Fibroblast of peridontal ligament (primary cell): ENCODE measurements at regions not wholly inside any gene's neighbourhood (a gene's known extent, or its start where the extent isn't known, plus 50 kb on each side); places are given as distances from the start of the nearest gene placed in this dataset.
"Not testable (repeated sequence)": the region's sequence is repeated elsewhere in the genome, so short reads cannot be mapped to it uniquely, and the experiment has no call there.

ENCODE experiments used
- DNase-seq: peaks from one replicate; pipeline ENCODE4 v3.0.0-alpha.2; 2010; ENCODE audit errors: extremely low read depth

DNA sequence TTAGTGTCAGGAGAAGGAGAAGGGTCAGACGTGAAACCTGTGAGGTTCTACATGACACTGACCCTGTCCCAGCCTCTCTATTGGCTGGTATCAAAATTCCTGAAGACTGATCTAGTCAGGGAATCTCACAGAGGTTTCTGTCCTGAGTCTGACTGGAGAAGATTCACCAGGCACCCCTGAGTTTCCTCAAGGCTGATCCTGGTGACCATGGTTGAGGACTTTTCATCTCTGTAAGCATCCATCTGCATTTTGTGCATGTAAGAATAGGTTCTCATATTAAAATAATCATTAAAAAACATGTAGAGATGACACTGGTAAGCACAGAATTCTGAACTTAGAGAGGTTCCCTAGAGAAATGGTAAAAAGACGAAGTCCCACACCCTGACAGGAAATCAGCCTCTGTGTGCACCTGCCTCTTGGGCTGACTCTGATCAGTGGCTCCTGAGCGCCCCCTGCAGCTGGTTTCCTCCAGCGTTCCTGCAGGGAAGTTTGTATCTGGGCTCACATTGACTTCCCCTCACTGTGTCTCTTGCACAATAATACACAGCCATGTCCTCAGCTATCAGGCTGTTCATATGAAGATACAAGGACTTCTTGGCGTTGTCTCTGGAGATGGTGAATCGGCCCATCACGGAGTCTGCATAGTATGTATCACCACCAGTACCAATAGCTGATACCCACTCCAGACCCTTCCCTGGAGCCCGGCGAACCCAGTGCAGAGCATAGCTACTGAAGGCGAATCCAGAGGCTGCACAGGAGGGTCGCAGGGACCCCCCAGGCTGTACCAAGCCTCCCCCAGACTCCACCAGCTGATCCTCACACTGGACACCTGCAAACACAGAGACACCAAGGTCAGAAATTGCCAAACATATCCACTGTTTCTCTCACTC, 991.9 kb downstream of the TMEM121 start:
- DNase-seq, result no peak

DNA sequence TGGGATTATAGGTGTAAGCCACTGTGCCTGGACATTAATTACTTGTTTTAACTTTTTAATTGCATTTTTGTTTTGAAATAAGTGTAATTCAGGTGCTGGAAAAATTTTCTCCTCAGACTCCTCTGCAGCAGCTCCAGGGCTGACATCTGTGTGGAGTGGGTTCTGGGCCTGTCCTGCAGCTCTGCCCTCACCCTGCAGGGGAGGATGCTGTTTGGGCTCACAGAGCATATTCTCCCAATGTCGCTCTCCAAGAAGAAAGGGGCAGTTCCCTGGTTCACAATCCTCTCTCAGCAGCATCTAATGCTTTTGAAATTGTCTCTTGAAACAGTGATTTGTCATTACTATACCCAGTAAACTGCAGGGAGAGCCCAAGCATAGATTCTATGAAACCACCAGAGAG, 995.7 kb downstream of the TMEM121 start:
- DNase-seq, result not testable (repeated sequence)

GRCh38 chr14:106522990-106523389, 996.6 kb downstream of the TMEM121 start:
- no peak for DNase-seq

DNA sequence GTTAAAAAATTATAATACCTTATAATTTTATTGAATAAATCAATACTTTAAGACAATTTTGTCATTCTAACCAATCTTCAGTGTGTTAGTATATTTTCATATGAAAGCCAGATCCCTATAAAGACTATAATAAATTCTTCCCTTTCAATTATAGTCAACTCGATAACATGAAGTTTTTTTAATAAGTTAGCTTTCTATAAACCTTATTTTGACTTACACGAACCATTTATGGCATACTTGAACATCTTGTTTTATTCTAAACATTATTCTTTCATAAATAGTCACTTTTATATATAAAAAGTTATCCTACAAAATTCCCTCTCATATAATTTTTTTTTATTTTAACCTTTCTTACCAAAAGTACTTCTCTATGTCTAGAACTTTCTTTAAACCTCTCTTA, 1002.3 kb downstream of the TMEM121 start:
- DNase-seq, result no peak

DNA sequence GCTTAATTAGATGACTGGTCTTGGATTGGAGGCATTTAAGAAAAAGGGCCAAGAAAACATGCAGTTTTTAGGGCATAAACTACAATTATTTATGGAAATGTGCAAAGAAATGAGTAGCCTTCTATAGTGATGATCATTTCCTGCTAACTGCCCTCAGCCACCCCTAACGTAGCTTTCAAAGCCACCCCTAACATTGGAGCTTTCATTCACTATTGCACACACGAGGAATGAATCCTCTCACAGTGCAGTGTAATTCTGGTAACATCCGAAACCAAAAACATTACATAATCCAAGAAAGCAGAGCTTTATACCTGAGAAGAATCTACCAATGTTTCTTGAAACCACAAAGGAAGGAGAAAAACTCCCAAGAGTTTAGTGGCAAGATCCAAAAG, 1003.6 kb downstream of the TMEM121 start:
- no peak for DNase-seq

GRCh38 chr14:106530423-106531107, 1004.2 kb downstream of the TMEM121 start:
- no peak for DNase-seq

GRCh38 chr14:106537597-106537996, 1011.2 kb downstream of the TMEM121 start:
- DNase-seq, result not testable (repeated sequence)

DNA sequence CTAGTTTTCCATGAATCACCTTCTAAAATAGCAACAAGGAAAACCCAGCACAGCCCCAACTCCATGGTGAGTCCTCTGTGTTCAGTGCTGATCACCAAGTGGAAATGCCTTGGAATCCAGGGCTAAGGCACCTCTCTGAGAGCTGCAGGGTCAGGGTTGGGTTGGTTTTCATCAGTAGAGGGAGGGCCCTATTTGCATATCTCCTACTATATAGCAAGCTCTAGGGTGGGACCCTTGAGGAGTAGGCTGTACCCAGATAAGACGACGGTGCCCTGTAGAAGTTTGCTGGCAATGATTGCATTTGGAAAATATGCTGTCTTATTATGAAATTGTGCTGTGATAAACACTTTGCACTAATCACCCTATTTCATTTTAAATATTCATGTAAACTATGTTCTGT, 1011.8 kb downstream of the TMEM121 start:
- no peak for DNase-seq

DNA sequence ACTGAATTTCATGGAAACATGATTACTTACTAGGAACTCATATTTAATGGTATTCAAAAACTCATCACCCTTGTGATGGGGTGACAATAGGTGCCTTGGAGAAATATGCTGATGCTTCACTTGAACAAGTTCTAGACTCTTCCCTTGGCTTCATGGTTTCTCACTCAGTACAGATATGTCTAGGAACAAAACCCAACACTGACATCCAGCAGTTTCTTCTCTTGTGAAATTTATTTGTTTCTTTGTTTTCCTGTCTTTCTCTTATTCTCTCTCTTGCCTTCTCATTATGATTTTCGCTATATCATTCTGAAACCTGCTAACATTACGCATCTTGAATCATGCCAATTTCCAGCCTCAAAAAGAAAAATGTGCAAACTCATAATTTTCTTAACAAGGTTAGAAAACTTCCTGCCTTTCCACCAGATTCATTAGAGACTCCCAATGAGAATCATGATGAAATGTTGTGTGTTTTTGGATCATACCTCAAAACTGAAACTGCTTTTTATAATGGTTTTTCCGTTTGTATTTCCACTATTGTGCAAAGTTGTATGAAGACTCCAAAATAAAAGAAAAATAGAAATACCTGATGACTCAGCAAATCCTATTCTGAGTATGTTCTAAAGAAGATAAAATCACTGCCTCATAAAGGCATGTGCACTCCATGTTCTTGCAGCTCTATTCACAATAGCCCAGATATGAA, 1021.5 kb downstream of the TMEM121 start:
- no peak for DNase-seq

GRCh38 chr14:106549064-106549463, 1022.7 kb downstream of the TMEM121 start:
- no peak for DNase-seq

DNA sequence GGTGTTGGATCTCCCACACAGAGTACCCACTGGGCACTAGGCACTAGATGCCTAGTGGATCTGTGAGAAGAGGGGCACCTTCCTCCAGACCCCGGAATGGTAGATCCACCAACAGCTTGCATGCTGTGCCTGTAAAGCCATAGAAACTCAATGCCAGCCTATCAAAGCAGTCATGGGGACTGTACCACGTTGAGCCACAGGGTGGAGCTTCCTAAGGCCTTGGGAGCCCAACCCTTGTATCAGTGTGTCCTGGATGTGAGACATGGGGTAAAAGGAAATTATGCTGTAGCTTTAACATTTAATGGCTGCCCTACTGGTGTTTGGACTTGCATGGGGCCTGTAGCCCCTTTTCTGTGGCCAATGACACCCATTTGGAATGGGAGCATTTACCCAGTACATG, 1024.9 kb downstream of the TMEM121 start:
- DNase-seq, result no peak

DNA sequence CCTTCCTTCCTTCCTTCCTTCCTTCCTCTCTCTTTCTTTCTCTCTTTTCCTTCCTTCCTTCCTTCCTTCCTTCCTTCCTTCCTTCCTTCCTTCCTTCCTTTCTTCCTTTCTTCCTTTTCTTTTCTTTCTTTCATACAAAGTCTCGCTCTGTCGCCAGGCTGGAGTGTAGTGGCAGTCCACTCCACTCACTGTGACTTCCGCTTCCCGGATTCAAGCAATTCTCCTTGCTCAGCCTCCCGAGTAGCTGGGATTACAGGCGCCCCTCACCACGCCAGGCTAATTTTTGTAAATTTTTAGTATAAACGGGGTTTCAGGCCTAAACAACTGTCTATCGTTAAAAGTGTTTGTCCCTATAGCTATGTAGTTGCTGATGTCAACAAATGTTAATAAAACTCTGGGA, 1029.8 kb downstream of the TMEM121 start:
- not testable (repeated sequence) for DNase-seq

- no peak for DNase-seq
Observed at GRCh38 chr14:106556665-106557289, 1030.4 kb downstream of the TMEM121 start.

DNA sequence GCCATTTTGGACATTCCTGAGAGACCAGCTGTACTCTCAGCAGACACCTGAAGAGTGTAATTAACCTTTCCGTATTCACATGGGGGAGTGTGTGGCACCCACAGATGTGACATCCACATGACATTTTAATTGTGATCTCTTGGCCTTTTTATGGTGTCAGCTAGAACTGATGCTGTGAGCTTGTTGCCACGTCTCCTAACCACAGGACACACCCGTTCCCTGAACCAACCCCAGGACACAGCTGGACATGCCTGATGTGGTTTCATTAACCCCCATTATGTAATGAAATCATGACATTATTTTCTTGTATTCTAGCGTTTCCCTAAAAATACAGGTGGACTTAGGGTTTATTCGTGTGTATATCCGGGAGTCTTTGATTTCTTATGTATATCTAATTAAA, 1036.1 kb downstream of the TMEM121 start:
- DNase-seq, result no peak

- no peak for DNase-seq
Observed at GRCh38 chr14:106564058-106564643, 1037.8 kb downstream of the TMEM121 start.

DNA sequence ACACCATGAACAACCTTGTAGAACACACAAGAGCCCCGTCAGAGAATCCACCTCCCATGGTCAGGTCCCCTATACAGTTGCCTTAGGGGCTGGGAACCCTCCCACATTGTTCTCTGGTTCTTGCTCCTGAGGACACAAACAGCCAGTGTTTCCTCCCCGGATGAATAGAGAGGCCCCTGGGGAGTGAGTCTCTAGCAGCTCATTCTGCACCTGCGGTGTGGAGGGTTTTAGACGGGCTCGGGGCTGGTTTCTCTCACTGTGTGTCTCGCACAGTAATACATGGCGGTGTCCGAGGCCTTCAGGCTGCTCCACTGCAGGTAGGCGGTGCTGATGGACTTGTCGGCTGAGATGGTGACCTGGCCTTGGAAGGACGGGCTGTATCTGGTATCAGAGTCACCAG, 1052.1 kb downstream of the TMEM121 start:
- DNase-seq, result no peak

DNA sequence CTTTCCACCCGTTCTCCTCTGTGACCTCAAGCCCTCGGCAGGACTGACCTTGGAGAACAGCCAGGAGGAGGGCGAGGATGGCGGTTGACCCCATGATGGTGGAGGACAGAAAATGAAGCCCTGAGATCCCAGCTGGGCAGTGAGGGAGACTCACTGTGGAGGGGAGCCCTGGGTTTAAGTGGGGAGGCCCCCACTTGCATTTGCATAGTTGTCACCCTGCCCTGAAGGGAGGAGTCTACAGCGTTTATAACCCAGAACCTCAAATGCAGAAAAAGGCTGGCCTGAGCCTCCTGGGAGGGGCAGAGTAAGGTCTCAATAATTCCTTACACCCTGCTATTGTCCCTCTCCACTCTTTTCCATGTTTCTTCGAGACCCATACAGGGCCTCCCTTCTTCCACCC, 1052.7 kb downstream of the TMEM121 start:
- no peak for DNase-seq

GRCh38 chr14:106585692-106586091, 1059.3 kb downstream of the TMEM121 start:
- DNase-seq, result no peak

- DNase-seq, result no peak
Observed at GRCh38 chr14:106586098-106586704, 1059.8 kb downstream of the TMEM121 start.

DNA sequence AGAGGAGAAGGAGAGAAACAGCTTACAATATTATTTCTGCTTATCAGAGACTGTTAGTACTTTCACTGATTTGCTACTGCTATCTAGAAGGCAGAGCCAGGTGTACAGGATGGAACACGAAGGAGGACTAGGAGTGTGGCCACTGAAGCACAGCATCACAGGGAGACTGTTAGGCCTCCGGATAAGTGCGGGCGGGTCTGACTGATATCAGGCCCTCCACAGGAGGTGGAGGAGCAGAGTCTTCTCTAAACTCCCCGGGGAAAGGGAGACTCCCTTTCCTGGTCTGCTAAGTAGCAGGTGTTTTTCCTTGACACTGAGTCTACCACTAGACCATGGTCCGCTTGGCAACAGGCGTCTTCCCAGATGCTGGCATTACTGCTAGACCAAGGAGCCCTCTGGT, 1065.2 kb downstream of the TMEM121 start:
- DNase-seq, result not testable (repeated sequence)
